Caco-2 (cell line): ENCODE measurements at regions not wholly inside any gene's neighbourhood (a gene's known extent, or its start where the extent isn't known, plus 50 kb on each side); places are given as distances from the start of the nearest gene placed in this dataset.
"Not testable (repeated sequence)": the region's sequence is repeated elsewhere in the genome, so short reads cannot be mapped to it uniquely, and the experiment has no call there.

Experiments used
- BruUV-seq: library from RNA; stranded (reverse); fragments of 400-500 nt; replicated peaks from 2 replicates; lab custom pipeline; 2021; lab: Mats Ljungman, UMichigan
- CTCF ChIA-PET: fragments of 300-600 bp; sonication (Branson Sonifier 250); formaldehyde crosslinking; loops from one replicate; lab custom pipeline; 2022; ENCODE audit warnings: antibody characterized with exemption; lab: Charles Lee
- POLR2A ChIA-PET: fragments of 300-600 bp; sonication (Branson Sonifier 250); formaldehyde crosslinking; loops from one replicate; lab custom pipeline; 2022; ENCODE audit warnings: antibody characterized with exemption; lab: Charles Lee
- DNase-seq, 2 experiments: peaks; one replicate each; pipeline versions ENCODE4 v3.0.0 to v3.0.0-alpha.2; 2020 to 2022
- H3K27me3 ChIP-seq: replicated peaks from 2 replicates; pipeline ENCODE4 v1.6.0; 2011; ENCODE audit warnings: low read length; ENCODE audit not compliant: control insufficient read depth, insufficient read depth
- H3K36me3 ChIP-seq: 2 replicates; pipeline ENCODE4 v1.5.1; 2011; ENCODE audit warnings: low read length; ENCODE audit not compliant: control insufficient read depth, insufficient read depth
- H3K4me1 ChIP-seq: fragments of 250-450 bp; sonication (Bioruptor Pico); 2 replicates; pipeline ENCODE4 v1.5.1; 2020; ENCODE audit warnings: mild to moderate bottlenecking
- H3K4me3 ChIP-seq: 2 replicates; pipeline ENCODE4 v1.5.1; 2011; ENCODE audit warnings: low read depth, mild to moderate bottlenecking, control low read depth, low read length
- H3K9me3 ChIP-seq: fragments of 250-450 bp; sonication (Bioruptor Pico); 2 replicates; pipeline ENCODE4 v1.5.1; 2020; ENCODE audit warnings: mild to moderate bottlenecking, moderate library complexity
- H3K27ac Mint-ChIP-seq: one replicate; pipeline ENCODE4 v1.8.0; 2022; ENCODE audit warnings: mixed read lengths; ENCODE audit not compliant: unreplicated experiment
- H3K27me3 Mint-ChIP-seq: one replicate; pipeline ENCODE4 v1.8.0; 2022; ENCODE audit warnings: mixed read lengths; ENCODE audit not compliant: insufficient read depth, unreplicated experiment
- H3K36me3 Mint-ChIP-seq: one replicate; pipeline ENCODE4 v1.8.0; 2022; ENCODE audit warnings: mild to moderate bottlenecking, mixed read lengths; ENCODE audit not compliant: insufficient read depth, unreplicated experiment
- H3K4me1 Mint-ChIP-seq: one replicate; pipeline ENCODE4 v1.8.0; 2022; ENCODE audit warnings: low read depth, mixed read lengths; ENCODE audit not compliant: unreplicated experiment
- H3K4me3 Mint-ChIP-seq: one replicate; pipeline ENCODE4 v1.8.0; 2022; ENCODE audit warnings: mild to moderate bottlenecking, moderate library complexity, mixed read lengths; ENCODE audit not compliant: unreplicated experiment
- H3K9me3 Mint-ChIP-seq: one replicate; pipeline ENCODE4 v1.8.0; 2022; ENCODE audit warnings: mixed read lengths; ENCODE audit not compliant: unreplicated experiment
- intact Hi-C: fragments of 100-400 bp; cut with micrococcal nuclease; formaldehyde crosslinking; loops from one replicate; pipeline ENCODE4 v1.10.0; 2022; ENCODE audit not compliant: unreplicated experiment
- TF ChIP-seq, protein P1 (sequence below), 2 experiments: fragments of 200-600 bp in 1 of 2; IDR thresholded peaks; 1 replicate in 1 of 2; 2 replicates in 1 of 2; pipeline versions ENCODE4 v1.5.1 to v1.8.0; 2011 to 2022; ENCODE audit warnings: antibody characterized with exemption in 1 of 2, control low read depth in 1 of 2, inconsistent platforms in 1 of 2, low read depth in 1 of 2, low read length in 1 of 2, mild to moderate bottlenecking in 1 of 2, moderate library complexity in 1 of 2; ENCODE audit not compliant: insufficient read depth in 1 of 2, severe bottlenecking in 1 of 2, unreplicated experiment in 1 of 2

DNA sequence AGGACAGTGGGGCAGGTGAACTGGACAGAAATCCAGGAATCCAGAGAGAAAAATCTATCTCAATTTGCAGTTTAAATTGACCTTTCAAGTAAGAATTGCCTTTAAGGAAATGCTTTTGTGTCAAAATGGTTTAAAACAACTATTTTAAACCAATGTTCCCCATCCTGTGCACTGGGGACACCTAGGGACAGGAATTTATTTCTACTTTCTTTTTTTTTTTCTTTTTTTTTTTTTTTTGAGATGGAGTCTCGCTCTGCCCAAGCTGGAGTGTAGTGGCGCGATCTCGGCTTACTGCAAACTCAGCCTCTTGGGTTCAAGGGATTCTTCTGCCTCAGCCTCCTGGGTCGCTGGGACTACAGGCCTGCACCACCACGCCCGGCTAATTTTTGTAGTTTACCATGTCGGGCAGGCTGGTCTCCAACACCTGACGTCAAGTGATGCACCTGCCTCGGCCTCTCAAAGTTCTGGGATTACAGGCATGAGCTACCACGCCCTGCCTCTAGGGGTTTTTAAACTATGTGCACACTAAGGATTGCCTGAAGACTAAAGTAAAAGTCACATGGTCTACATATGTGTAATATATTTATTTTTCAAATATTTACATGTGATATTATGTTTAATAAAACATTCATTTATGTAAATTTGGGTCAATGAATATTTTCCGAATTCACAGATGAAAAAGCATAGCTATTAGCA lies 1213.4 kb downstream of the STIM2 start:
- Mint-ChIP-seq H3K27me3 (no peaks in the 10 kb centered on the region), H3K4me3 (peak overlapping the region; percentile 24), H3K36me3 (no peaks in the 10 kb centered on the region), H3K9me3 (no peaks in the 10 kb centered on the region), H3K4me1 (no peaks in the 10 kb centered on the region), H3K27ac (no peak overlapping the region)
- Histone ChIP-seq H3K4me1 (no peaks in the 10 kb centered on the region), H3K9me3 (no peaks in the 10 kb centered on the region), H3K4me3 (no peak overlapping the region), H3K27me3 (no peaks in the 10 kb centered on the region), H3K36me3 (no peaks in the 10 kb centered on the region)
- CTCF ChIA-PET: no interaction called here
- TF ChIP-seq, protein P1, sequence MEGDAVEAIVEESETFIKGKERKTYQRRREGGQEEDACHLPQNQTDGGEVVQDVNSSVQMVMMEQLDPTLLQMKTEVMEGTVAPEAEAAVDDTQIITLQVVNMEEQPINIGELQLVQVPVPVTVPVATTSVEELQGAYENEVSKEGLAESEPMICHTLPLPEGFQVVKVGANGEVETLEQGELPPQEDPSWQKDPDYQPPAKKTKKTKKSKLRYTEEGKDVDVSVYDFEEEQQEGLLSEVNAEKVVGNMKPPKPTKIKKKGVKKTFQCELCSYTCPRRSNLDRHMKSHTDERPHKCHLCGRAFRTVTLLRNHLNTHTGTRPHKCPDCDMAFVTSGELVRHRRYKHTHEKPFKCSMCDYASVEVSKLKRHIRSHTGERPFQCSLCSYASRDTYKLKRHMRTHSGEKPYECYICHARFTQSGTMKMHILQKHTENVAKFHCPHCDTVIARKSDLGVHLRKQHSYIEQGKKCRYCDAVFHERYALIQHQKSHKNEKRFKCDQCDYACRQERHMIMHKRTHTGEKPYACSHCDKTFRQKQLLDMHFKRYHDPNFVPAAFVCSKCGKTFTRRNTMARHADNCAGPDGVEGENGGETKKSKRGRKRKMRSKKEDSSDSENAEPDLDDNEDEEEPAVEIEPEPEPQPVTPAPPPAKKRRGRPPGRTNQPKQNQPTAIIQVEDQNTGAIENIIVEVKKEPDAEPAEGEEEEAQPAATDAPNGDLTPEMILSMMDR (IDR thresholded peaks at IDR 0.05; ENCODE audit: insufficient read depth in 1 of 2, low read depth in 1 of 2, low read length in 1 of 2, severe bottlenecking in 1 of 2, unreplicated experiment in 1 of 2): peak; percentile 14 to 31
- intact Hi-C loops: no loop called here
- no TSS peak for BruUV-seq
- POLR2A ChIA-PET: no interaction called here
- DNase-seq: peak; percentile 34 to 44

DNA sequence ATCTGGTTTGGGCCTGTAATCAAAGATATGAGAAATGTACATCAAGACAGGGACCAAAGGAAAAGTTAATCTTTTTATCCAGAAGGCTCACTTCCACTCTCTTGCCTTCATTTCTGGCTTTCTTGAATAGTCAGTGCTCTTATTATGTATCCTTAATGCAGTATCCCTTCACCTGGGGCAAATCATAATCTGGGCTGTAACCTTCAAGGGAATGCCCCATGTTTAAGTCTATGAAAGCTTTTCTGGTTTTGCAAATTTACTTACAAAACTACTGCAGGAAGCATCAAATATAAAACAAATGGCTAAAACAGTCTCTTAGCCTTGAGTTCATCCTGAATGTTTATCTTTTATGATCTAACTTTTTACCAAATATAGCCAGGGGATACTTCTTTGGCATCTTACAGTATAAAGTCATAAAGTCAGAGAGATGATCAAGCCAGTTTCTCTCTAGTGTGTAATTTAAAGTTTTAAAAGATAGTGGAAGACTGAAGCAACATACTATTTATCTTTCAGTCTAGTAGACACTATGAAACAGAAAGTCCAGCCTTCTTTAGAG lies 1214.8 kb downstream of the STIM2 start:
- ChIA-PET POLR2A (no interaction called here), CTCF (no interaction called here)
- no peaks in the 10 kb centered on the region for H3K9me3 Mint-ChIP-seq
- H3K27ac Mint-ChIP-seq: no peak overlapping the region
- no TSS peak for BruUV-seq
- H3K27me3 Mint-ChIP-seq: no peaks in the 10 kb centered on the region
- intact Hi-C loops: no loop called here
- Histone ChIP-seq H3K36me3 (no peaks in the 10 kb centered on the region), H3K9me3 (no peaks in the 10 kb centered on the region), H3K4me1 (no peaks in the 10 kb centered on the region), H3K4me3 (no peak overlapping the region), H3K27me3 (no peaks in the 10 kb centered on the region)
- H3K4me1 Mint-ChIP-seq: no peaks in the 10 kb centered on the region
- H3K4me3 Mint-ChIP-seq: no peak overlapping the region
- H3K36me3 Mint-ChIP-seq: no peaks in the 10 kb centered on the region
- no peak for DNase-seq
- TF ChIP-seq, protein P1 (IDR thresholded peaks at IDR 0.05; ENCODE audit: insufficient read depth in 1 of 2, low read depth in 1 of 2, low read length in 1 of 2, severe bottlenecking in 1 of 2, unreplicated experiment in 1 of 2): no peak

DNA sequence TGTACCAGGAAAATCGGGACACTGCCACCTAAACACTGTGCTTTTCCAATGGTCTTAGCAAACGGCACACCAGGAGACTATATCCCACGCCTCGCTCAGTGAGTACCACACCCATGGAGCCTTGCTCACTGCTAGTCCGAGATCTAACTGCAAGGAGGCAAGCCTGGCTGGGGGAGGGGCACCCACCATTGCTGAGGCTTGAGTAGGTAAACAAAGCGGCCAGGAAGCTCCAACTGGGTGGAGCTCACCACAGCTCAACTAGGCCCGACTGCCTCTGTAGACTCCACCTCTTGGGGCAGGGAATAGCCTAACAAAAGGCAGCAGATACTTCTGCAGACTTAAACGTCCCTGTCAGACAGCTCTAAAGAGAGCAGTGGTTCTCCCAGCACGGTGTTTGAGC lies 1216.6 kb downstream of the STIM2 start:
- intact Hi-C loops, H3K4me3 ChIP-seq, POLR2A ChIA-PET, CTCF ChIA-PET, H3K4me1 ChIP-seq, H3K36me3 ChIP-seq, H3K27me3 ChIP-seq, H3K9me3 ChIP-seq, H3K27me3 Mint-ChIP-seq, H3K27ac Mint-ChIP-seq, H3K9me3 Mint-ChIP-seq, H3K36me3 Mint-ChIP-seq, BruUV-seq, H3K4me3 Mint-ChIP-seq, DNase-seq, H3K4me1 Mint-ChIP-seq: not testable (repeated sequence)
